NOMO-1 treated with dmso at 0.1 percent for 144 hours (cell line): ENCODE measurements at regions not wholly inside any gene's neighbourhood (a gene's known extent, or its start where the extent isn't known, plus 50 kb on each side); places are given as distances from the start of the nearest gene placed in this dataset.
"Not testable (repeated sequence)": the region's sequence is repeated elsewhere in the genome, so short reads cannot be mapped to it uniquely, and the experiment has no call there.

ENCODE experiments used
- DNase-seq: peaks from one replicate; lab custom pipeline; 2025; ENCODE audit not compliant: unreplicated experiment; lab: John Stamatoyannopoulos, UW

- DNase-seq, result no peak
Measured at GRCh38 chr1:171397851-171398469, 84.0 kb downstream of the FMO4 start.

- DNase-seq, result no peak
Measured at GRCh38 chr1:171403393-171403792, 81.9 kb upstream of the PRRC2C start.

DNA sequence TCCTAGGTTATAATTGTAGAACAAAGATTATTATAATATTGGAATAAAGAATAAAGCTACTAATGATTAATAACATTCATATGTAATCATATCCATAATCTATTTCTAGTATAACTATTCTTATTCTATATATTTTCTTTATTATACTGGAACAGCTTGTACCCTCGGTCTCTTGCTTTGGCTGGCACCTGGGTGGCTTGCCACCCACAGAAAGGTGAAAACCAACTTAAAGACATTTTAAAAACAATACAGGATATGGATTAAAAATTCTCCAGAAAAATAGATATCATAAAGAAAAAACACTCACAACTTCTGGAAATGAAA is 80.0 kb upstream of the PRRC2C start:
- DNase-seq, result no peak

DNA sequence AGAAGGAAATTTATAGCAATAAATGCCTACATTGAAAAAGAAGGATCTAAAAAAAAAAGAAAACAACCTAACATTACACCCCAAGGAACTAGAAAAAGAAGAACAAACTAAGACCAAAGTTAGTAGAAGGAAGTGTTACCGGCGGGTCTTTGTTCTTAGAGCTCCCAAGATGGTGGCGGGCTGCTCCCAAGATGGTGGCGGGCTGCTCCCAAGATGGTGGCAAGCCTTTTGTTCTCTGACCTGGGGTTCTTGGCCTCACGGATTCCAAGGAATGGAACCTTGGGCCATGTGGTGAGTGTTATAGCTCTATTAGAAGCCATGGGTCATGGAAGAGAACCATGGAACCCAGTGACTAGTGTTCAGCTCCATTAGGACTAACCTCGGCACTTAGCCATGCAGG is 71.8 kb upstream of the PRRC2C start:
- not testable (repeated sequence) for DNase-seq

- DNase-seq, result no peak
Measured at GRCh38 chr1:171418546-171418945, 66.8 kb upstream of the PRRC2C start.

DNA sequence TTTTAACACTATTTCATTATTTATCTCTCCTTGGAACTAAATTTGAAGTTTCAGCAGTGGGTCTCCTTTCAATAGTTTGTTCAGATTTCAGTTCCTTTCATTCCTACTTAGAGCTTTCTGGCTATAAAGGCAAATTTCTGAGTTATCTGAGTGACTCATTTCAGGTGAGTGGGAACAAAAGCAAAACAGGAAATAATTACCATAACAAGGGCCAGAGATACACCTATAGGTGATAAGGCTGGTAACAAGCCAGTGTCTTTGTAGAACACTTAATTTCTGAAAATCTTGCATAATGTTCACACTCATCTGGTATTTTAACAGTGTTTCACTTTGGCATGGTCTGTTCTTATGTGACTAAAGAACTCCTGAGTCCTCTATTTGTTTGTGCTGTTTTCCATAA is 64.5 kb upstream of the PRRC2C start:
- no peak for DNase-seq

- DNase-seq, result no peak
Measured at GRCh38 chr1:171421413-171422020, 63.8 kb upstream of the PRRC2C start.

GRCh38 chr1:171422511-171422910 is 62.8 kb upstream of the PRRC2C start:
- DNase-seq, result no peak

DNA sequence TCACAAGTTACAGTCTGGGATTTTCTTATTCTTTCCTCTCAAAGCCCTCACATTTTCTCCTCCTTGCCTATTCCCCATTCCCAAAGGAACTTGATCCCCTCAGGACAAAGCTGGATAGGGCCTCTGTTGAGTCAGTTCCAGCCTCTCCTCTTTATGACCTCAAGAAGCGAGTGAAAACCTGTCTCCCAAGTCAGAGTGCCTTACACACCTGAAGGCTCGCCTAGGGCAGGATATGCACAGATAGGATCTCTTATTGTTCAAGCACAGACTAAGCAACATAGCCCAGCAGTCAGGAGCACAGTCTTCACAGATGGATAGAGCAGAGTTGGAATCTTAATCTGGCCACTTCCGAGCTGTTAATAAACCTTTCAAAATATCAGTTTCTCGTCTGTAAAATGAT is 60.8 kb upstream of the PRRC2C start:
- DNase-seq, result no peak

DNA sequence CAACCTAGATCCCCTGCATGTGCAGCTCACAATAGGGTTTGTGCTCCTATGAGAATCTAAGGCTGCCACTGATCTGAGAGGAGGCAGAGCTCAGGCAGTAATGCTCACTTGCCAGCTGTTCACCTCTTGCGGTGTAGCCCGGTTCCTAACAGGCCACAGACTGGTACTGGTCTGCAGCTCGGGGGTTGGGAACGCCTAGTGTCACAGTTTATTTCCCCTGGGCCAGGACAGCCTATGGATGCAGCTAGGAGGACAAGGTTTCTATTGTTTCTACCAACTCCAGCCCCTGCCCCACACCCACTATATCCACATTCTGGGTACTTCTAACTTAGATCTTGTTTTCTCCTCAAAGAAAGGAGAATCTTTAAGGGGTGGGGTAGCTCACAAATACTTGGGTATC is 58.7 kb upstream of the PRRC2C start:
- DNase-seq, result no peak

GRCh38 chr1:171427852-171428471 is 57.4 kb upstream of the PRRC2C start:
- no peak for DNase-seq

GRCh38 chr1:171429137-171429536 is 56.2 kb upstream of the PRRC2C start:
- no peak for DNase-seq

DNA sequence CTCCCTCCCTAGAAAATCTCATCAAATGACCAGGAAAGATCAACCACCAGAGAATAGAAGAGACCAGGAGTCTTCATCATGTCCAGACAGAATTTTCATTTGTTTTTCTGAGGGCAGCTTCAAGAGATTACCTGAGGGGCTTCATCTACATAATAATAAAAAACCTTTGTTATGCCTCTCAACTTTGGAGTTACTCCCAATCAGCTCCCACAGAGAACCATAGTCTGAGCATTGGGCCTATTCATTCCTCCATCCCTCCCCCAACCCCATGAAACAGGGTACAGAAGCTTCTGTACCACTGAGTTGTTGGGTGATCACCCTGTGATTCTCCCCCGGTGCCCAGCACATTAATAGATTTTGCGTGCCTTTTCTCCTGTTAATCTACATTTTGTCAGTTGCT is 53.3 kb upstream of the PRRC2C start:
- DNase-seq, result no peak

DNA sequence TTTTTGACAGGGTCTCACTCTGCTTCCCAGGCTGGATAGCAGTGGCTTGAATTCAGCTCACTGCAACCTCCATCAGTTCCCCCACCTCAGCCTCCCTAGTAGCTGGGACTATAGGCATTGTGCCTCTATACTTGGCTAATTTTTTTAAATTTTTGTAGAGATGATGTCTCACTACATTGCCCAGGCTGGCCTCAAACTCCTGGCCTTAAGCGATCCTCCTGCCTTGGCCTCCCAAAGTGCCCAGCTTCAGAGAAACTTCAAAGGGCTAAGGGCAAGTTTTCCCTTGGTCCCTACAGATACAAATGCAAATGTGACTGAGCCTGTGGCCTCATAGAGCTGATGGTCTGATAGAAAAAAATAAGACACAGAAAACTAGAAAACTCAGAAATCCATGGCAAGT is 52.9 kb upstream of the PRRC2C start:
- DNase-seq, result no peak

- DNase-seq, result no peak
Measured at GRCh38 chr1:171433451-171433850, 51.9 kb upstream of the PRRC2C start.

DNA sequence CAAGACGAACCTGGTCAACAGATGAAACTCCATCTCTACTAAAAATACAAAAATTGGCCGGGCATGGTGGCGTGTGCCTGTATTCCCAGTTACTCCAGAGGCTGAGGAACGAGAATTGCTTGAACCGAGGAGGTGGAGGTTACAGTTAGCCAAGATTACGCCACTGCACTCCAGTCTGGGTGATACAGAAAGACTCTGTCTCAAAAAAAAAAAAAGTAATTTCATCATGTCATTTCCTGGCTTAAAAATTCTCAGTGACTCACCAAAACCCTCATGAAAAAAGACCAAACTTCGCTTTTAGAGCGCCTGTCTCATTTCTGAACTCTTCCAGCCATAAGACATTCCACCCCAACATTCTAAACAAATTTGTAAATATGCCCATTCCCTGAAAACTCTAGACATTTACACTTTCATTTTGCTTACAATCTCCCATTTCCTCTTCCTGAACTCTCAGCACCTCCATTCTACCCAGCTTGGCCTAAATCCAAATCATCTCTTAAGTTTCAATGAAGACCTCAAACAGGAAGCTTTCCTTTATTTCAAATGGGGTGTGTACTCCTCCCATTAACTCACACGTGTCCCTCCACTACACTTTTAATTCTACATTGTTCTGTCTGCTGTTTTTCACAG is 50.5 kb upstream of the PRRC2C start:
- DNase-seq, result peak; percentile 10
